DOHH2 (cell line): ENCODE measurements at regions not wholly inside any gene's neighbourhood (a gene's known extent, or its start where the extent isn't known, plus 50 kb on each side); places are given as distances from the start of the nearest gene placed in this dataset.

Experiments
- EZH2phosphoT487 ChIP-seq: fragments of 200-600 bp; sonication (generic); IDR thresholded peaks from 2 replicates; pipeline ENCODE4 v1.6.1; 2017; ENCODE audit warnings: borderline replicate concordance, mild to moderate bottlenecking, antibody characterized with exemption, low read length, moderate library complexity, mixed read lengths
- TF ChIP-seq, protein P1 (sequence below): fragments of 200-600 bp; sonication (generic); IDR thresholded peaks from one replicate; pipeline ENCODE4 v1.5.1; 2014; ENCODE audit warnings: antibody characterized with exemption, mild to moderate bottlenecking, low read depth, low read length; ENCODE audit not compliant: poor library complexity, severe bottlenecking

DNA sequence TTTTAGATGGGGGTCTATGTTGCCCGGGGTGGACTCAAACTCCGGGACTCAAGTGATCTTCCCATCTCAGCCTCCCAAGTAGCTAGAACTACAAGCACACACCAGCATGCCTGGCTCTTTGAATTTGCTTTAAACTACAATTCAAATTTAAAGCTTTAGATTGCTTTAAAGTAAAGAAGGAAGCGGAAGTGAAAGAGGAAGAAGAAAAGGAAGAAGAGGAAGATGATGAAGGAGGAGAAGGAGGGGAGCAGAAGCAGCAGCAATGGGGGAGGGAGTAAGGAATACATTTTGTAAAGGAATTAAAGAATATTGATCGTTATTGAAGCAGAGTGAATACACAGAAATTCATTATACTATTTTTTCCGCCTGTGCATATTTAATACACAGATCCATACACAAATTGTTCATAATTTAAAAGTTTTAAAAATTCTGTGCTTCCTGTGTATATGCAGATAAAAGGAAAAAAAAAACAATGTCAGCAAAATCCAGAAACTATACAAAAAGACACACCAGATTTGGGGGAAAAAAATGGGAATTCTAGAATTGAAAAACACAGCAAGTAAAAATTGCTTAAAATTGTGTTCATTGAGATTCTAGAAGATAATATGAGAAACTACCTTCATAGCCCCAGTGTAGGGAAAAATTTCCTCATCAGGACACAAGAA is 60.8 kb upstream of the KCNMA1 start:
- TF ChIP-seq, protein P1, sequence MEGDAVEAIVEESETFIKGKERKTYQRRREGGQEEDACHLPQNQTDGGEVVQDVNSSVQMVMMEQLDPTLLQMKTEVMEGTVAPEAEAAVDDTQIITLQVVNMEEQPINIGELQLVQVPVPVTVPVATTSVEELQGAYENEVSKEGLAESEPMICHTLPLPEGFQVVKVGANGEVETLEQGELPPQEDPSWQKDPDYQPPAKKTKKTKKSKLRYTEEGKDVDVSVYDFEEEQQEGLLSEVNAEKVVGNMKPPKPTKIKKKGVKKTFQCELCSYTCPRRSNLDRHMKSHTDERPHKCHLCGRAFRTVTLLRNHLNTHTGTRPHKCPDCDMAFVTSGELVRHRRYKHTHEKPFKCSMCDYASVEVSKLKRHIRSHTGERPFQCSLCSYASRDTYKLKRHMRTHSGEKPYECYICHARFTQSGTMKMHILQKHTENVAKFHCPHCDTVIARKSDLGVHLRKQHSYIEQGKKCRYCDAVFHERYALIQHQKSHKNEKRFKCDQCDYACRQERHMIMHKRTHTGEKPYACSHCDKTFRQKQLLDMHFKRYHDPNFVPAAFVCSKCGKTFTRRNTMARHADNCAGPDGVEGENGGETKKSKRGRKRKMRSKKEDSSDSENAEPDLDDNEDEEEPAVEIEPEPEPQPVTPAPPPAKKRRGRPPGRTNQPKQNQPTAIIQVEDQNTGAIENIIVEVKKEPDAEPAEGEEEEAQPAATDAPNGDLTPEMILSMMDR: no peak
- TF ChIP-seq EZH2phosphoT487: no peak
